HG03103 (cell line): ENCODE measurements at regions not wholly inside any gene's neighbourhood (a gene's known extent, or its start where the extent isn't known, plus 50 kb on each side); places are given as distances from the start of the nearest gene placed in this dataset.

Experiments used
- ATAC-seq: cut with Tn5 transposase; IDR thresholded peaks from one replicate; pipeline ENCODE4 v1.9.1; 2021; ENCODE audit warnings: low read depth; ENCODE audit not compliant: unreplicated experiment

GRCh38 chr13:34401696-34402095 lies 540.4 kb upstream of the NBEA start:
- no peak for ATAC-seq

DNA sequence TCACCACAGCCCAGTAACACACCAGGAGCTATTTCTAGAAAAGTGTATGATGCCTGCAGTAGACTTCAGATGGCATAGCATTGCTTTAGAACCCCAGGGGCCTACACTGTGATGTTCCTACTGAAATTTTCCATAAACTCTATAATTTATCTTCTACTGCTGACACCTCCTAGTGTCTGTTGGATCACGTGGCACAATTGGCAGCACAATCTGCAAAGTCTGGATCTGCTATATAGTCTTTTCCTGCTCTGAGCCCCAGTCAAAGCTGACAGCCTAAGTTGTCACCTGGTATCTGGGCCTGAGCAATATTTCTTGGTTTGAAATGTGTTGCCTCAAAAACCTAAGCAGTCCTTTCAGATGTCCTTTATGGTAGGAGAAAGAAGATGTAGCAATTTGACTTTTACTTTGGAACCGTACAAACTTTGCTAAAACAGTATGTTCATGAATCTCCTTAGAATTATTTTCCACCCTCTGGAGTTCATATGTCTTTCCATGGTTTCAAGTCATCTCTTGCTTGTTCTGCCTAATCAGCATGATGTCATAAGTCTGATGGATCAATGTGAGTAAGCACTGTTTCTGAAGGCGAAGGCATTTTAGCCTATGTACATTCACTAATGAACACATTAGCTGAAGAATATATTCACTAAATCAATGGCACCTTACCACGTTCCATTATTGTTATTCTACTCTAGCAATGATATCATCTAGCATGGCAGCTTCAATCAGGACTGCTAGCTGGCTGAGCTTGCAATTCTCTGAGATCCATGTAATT lies 536.5 kb upstream of the NBEA start:
- ATAC-seq, result no peak

DNA sequence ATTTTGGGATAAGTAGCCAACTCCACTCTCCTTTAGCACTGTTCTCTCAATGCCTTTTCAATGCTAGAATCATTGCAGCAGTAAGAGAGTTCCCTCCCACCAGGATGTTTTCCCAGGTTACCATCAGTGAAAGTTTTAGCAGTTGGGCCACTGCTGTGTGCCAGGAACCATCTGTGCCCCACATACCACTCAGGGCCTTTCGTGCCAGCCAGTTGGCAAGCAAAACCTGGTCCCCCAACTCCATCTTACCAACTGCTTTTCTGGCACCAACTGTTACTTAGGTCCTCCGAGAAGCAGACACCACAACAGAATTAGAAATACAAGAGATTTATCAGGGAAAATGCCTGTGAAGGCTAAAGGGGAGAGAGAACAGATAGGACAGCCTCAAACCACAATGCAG lies 533.4 kb upstream of the NBEA start:
- ATAC-seq, result no peak

- no peak for ATAC-seq
These were observed 532.4 kb upstream of the NBEA start for GRCh38 chr13:34409496-34410182.

GRCh38 chr13:34410678-34411077 lies 531.4 kb upstream of the NBEA start:
- no peak for ATAC-seq

DNA sequence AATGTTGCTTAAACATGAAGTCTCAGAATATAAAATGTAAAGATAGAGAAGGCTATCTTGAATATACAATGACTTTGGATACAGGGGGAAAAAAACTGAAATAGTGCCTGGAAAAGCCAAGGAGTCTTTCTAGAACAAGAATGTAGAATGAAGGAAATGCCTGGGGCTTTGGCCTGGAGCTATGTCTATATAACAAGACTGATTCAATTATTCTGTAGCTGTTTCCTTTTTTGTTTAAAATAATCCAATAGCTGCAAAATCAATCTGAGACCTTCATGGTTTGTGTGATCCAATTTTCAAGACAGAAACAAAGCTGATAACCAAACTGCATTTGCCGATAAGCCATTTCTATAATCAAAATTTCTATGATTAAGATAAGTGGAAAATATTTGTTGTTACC lies 530.9 kb upstream of the NBEA start:
- ATAC-seq, result no peak

DNA sequence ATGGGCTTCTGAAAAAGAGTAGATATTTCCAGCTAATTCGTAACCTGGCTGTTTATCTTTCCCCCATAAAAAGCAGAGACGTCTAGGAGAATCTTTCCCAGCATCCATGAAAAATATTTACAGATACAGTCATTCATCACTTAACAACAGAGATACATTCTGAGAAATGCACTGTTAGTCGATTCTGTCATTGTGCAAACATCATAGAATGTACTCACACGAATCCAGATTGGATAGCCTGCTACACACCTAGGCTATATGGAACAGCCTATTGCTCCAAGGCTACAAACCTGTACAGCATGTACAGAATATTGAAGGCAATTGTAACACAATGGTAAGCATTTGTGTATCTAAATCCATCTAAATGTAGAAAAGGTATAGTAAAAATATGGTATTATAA lies 530.2 kb upstream of the NBEA start:
- no peak for ATAC-seq

GRCh38 chr13:34412295-34412694 lies 529.8 kb upstream of the NBEA start:
- ATAC-seq, result no peak

DNA sequence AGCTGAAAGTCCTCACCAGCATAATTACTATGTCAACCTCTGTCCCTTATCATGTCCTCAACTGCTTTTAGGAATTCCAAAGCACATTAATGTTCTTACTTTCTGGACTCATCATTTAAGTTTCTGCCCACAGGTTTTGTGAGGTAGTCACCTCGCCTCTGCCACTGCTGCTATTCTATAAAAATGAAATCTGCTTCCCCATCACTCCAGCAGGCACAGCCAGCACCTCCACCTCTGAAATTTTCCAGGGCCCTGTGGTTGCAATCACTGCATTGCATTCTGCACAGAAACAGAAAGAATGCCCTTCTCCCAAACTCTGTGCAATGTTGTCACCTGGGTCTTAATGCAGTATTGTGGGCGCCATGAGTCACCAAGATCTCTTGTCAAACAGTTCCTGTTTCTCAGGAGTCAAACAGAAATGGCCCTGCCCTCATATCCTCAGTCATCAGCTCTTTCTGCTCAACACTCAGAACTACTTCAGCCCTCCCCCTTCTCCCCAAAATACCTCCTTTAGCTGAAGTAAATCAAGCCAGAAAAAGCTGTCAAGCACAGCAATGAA lies 529.2 kb upstream of the NBEA start:
- no peak for ATAC-seq

DNA sequence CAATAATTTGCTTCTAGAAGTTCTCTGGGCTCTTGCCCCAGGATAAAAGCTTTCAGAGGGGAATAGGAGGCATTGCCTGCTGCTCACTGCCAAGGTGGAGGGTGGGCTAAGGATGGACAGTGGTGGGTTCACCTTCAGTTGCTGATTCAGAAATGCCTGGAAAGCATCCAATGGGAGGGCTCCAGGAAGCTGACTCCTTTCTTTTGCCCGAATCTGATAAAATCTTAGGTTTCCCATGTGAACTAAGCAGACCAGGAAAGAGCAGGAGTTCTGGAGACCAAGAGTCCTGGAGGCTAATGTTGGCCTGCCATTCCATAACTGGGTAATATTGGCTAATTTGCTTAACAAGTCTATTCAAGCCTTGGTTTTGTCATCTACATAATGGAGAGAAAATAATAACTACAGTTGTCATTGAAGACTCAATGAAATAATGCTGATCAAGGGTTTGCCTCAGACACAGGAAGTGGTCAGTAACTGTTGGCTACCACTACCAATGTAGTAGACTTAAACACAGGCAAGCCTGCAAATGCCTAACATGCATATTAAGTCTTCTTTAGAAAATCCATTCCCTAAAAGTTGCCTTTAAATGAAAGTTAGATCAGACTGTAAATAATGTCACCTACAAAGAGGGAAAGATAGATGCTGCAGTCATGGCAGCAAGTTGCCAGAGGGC lies 528.4 kb upstream of the NBEA start:
- no peak for ATAC-seq

- ATAC-seq, result no peak
These were observed 527.5 kb upstream of the NBEA start for GRCh38 chr13:34414616-34415015.

- no peak for ATAC-seq
These were observed 525.1 kb upstream of the NBEA start for GRCh38 chr13:34416971-34417380.

DNA sequence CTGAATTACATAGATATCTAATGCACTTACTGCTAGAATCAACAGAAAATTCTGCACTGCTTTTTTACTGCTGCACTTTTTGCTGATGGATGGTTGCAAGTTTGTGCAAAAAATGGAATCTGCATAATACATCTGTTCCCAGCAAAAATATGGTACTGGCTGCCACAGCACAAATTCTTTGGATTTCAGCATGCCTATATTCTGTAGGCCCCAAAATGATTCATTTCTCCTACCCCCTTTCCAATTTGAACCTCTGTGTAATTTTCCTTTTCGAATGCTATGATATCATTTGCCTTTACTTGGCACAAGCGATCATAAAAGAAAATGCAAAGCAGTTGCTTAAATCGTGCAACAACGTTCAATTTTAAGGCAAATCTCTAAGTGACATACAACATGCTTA lies 524.2 kb upstream of the NBEA start:
- no peak for ATAC-seq

GRCh38 chr13:34419025-34419424 lies 523.0 kb upstream of the NBEA start:
- ATAC-seq, result no peak

- ATAC-seq, result no peak
These were observed 522.3 kb upstream of the NBEA start for GRCh38 chr13:34419755-34420154.

GRCh38 chr13:34420702-34421346 lies 521.2 kb upstream of the NBEA start:
- no peak for ATAC-seq

- no peak for ATAC-seq
These were observed 520.7 kb upstream of the NBEA start for GRCh38 chr13:34421347-34421719.

DNA sequence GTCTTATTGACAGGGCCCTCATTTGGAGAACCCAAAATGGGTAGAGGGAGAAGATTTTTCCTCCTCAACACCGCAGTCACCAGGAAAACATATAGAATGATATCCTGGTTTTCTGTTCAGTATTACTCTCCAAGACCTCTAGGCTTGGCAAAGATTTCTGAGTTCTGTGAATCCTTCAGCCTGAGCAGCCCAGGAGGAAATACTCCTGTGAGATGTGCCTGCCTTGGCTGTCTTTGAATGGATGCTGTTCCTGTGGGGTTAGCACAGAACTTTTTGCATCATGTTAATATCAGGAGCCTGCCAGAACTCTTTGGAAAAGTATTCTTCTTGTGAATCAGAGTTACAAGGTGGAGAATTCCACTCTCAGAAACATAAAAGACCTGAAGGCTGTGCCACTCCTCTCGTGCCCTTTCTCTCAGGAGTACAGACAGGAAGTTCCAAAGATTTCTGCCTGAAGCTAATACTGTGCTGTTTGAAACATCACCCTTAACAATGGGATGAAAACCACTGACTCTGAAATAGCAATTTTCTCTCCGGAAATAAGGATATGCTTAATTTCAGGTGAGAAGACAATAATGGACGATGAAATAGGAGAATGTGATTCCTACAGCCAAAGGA lies 520.1 kb upstream of the NBEA start:
- no peak for ATAC-seq

DNA sequence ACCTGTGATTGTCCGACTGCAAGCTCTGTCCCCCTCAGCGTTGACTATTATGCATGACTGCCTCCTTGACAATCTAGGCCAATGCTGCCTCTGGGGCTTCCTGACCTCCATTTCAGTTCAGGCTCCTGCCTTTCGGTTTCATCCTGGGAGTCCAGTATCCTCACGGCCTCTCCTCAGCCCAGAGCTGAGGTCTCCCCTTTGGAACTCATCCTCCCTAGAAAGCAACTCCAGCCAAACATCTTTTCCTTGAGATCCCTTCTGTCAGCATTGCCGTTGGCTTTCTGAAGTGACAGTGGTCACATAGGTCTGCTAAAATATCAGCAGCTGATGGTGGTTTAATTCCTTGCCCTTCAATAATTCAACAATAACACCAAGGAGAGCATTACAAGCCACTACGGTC lies 519.1 kb upstream of the NBEA start:
- no peak for ATAC-seq

- ATAC-seq, result no peak
These were observed 516.6 kb upstream of the NBEA start for GRCh38 chr13:34425327-34425949.
